Subcutaneous abdominal adipose tissue (tissue), 5 donors: ENCODE measurements at regions not wholly inside any gene's neighbourhood (a gene's known extent, or its start where the extent isn't known, plus 50 kb on each side); places are given as distances from the start of the nearest gene placed in this dataset.
"Not testable (repeated sequence)": the region's sequence is repeated elsewhere in the genome, so short reads cannot be mapped to it uniquely, and the experiment has no call there.

Experiments
- H3K27ac ChIP-seq: one replicate; pipeline ENCODE4 v1.7.0; 2013; ENCODE audit warnings: low read depth, mild to moderate bottlenecking, inconsistent platforms, low read length, moderate library complexity
- H3K27me3 ChIP-seq, 5 donors: one replicate each; pipeline ENCODE4 v1.7.0; 2013; ENCODE audit warnings: low read length in 5 of 5, inconsistent platforms in 1 of 5; ENCODE audit not compliant: control insufficient read depth in 5 of 5, insufficient read depth in 4 of 5
- H3K36me3 ChIP-seq, 5 donors: one replicate each; pipeline ENCODE4 v1.7.0; 2013; ENCODE audit warnings: low read length in 5 of 5; ENCODE audit not compliant: control insufficient read depth in 5 of 5, insufficient read depth in 5 of 5
- H3K4me1 ChIP-seq, 5 donors: one replicate each; pipeline ENCODE4 v1.7.0; 2013; ENCODE audit warnings: low read length in 5 of 5, mild to moderate bottlenecking in 3 of 5, moderate library complexity in 1 of 5; ENCODE audit not compliant: control insufficient read depth in 5 of 5, insufficient read depth in 5 of 5
- H3K4me3 ChIP-seq, 5 donors: one replicate each; pipeline ENCODE4 v1.7.0; 2013; ENCODE audit warnings: low read length in 5 of 5, low read depth in 1 of 5
- H3K9ac ChIP-seq, 5 donors: one replicate each; pipeline ENCODE4 v1.7.0; 2013; ENCODE audit warnings: low read length in 5 of 5, mild to moderate bottlenecking in 4 of 5, moderate library complexity in 3 of 5
- H3K9me3 ChIP-seq, 5 donors: one replicate each; pipeline ENCODE4 v1.7.0; 2013; ENCODE audit warnings: low read length in 5 of 5; ENCODE audit not compliant: control insufficient read depth in 5 of 5
- donor health status: healthy.
- donor health status: healthy.
- donor health status: healthy.
- donor health status: healthy.
- donor health status: healthy.

- H3K36me3 ChIP-seq, result no peaks in the 10 kb centered on the region
- peaks cover 0 to 29% (median 12%) of the 10 kb centered on the region in 5 donors for H3K4me1 ChIP-seq
- no peak overlapping the region for H3K9ac ChIP-seq
- peaks cover 0 to 2% (median 0%) of the 10 kb centered on the region in 5 donors for H3K27me3 ChIP-seq
- H3K9me3 ChIP-seq, result no peaks in the 10 kb centered on the region
- peak overlapping the region; percentile 33 for H3K27ac ChIP-seq
- no peak overlapping the region for H3K4me3 ChIP-seq
These were observed 76.2 kb upstream of the TEX13D start for GRCh38 chrX:124256216-124256615.

DNA sequence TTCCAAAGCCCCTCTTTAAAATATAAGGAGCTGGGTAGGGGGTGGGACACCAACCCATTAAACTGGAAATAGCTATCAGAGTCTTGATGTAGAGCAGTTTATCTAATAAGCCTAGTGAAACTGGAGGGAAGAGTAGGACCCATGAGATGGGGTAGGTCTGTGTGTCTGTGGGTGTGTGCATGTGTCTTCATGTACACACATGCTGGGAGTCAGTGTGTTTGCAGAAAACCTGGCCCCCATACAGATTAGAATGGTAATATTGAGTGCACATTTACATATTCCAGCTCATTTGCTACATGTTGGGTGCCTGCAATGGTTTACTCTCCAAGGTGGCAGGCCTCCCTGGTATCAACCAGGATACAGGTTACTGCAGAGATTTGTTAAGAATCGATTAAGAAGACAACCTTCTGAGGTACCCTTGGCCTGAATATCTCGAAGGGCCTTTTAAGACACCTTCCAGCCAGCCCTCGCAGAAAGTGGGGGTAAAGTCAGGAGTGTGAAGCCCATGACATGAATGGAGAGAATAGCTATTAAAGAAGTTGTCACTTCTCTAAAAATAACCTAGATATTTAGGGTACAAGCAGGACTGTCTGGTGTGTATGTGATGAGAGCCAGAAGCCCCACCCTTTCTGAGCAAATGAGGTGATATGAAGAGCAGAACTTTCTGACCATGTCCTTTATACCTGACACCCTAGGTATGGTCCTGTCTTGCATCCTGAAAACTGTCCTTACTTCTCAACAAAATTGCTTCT is 75.7 kb upstream of the TEX13D start:
- no peaks in the 10 kb centered on the region for H3K36me3 ChIP-seq
- H3K9me3 ChIP-seq, result no peaks in the 10 kb centered on the region
- no peak overlapping the region for H3K9ac ChIP-seq
- H3K4me1 ChIP-seq, result peaks cover 0 to 29% (median 12%) of the 10 kb centered on the region in 5 donors
- H3K4me3 ChIP-seq, result no peak overlapping the region
- peaks cover 0 to 2% (median 0%) of the 10 kb centered on the region in 5 donors for H3K27me3 ChIP-seq
- H3K27ac ChIP-seq, result peak overlapping the region; percentile 33

GRCh38 chrX:124257924-124258702 is 74.3 kb upstream of the TEX13D start:
- H3K9me3 ChIP-seq, result no peaks in the 10 kb centered on the region
- no peaks in the 10 kb centered on the region for H3K36me3 ChIP-seq
- H3K9ac ChIP-seq, result no peak overlapping the region
- peak overlapping the region; percentile 38 for H3K27ac ChIP-seq
- peaks cover 0 to 29% (median 12%) of the 10 kb centered on the region in 5 donors for H3K4me1 ChIP-seq
- H3K4me3 ChIP-seq, result no peak overlapping the region
- H3K27me3 ChIP-seq, result peaks cover 0 to 2% (median 0%) of the 10 kb centered on the region in 5 donors

- Histone ChIP-seq H3K27me3 (no peaks in the 10 kb centered on the region), H3K9me3 (no peaks in the 10 kb centered on the region), H3K4me3 (no peak overlapping the region), H3K4me1 (peaks cover 0 to 29% (median 12%) of the 10 kb centered on the region in 5 donors), H3K36me3 (no peaks in the 10 kb centered on the region), H3K27ac (no peak overlapping the region), H3K9ac (no peak overlapping the region)
These were observed 71.6 kb upstream of the TEX13D start for GRCh38 chrX:124260845-124261244.

DNA sequence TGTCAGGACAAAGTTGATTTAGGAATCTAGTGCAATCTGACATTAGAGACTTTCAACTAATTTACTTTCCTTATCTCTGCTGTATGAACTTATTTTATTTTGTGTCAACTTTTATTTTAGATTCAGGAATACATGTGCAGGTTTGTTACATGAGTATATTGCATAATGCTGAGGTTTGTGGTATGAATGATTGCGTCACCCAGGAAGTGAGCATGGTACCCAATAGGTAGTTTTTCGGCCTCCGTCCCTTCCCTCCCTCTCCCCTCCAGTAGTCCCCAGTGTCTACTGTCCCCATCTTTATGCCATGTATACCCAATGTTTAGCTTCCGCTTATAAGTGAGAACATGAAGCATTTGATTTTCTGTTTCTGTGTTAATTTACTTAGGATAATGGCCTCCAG is 68.7 kb upstream of the TEX13D start:
- H3K4me3 ChIP-seq, result no peak overlapping the region
- peaks cover 0 to 11% (median 0%) of the 10 kb centered on the region in 5 donors for H3K4me1 ChIP-seq
- H3K27me3 ChIP-seq, result peaks cover 0 to 3% (median 0%) of the 10 kb centered on the region in 5 donors
- no peaks in the 10 kb centered on the region for H3K36me3 ChIP-seq
- no peaks in the 10 kb centered on the region for H3K9me3 ChIP-seq
- H3K9ac ChIP-seq, result no peak overlapping the region
- H3K27ac ChIP-seq, result no peak overlapping the region

- H3K9me3 ChIP-seq, result no peaks in the 10 kb centered on the region
- peaks cover 0 to 3% (median 0%) of the 10 kb centered on the region in 5 donors for H3K27me3 ChIP-seq
- no peaks in the 10 kb centered on the region for H3K36me3 ChIP-seq
- peaks cover 0 to 17% (median 6%) of the 10 kb centered on the region in 5 donors for H3K4me1 ChIP-seq
- H3K4me3 ChIP-seq, result no peak overlapping the region
- H3K9ac ChIP-seq, result no peak overlapping the region
- H3K27ac ChIP-seq, result no peak overlapping the region
These were observed 64.4 kb upstream of the TEX13D start for GRCh38 chrX:124268099-124268498.

GRCh38 chrX:124269881-124270280 is 62.6 kb upstream of the TEX13D start:
- Histone ChIP-seq H3K9ac (no peak overlapping the region), H3K9me3 (no peaks in the 10 kb centered on the region), H3K4me1 (peaks cover 0 to 26% (median 12%) of the 10 kb centered on the region in 5 donors), H3K4me3 (no peak overlapping the region), H3K36me3 (no peaks in the 10 kb centered on the region), H3K27ac (no peak overlapping the region), H3K27me3 (peaks cover 0 to 3% (median 0%) of the 10 kb centered on the region in 5 donors)

- not testable (repeated sequence) for H3K27me3 ChIP-seq, H3K27ac ChIP-seq, H3K4me3 ChIP-seq, H3K9me3 ChIP-seq, H3K36me3 ChIP-seq, H3K9ac ChIP-seq
- H3K4me1 ChIP-seq, result peaks cover 0 to 29% (median 20%) of the 10 kb centered on the region in 5 donors
These were observed 60.9 kb upstream of the TEX13D start for GRCh38 chrX:124271599-124271998.

DNA sequence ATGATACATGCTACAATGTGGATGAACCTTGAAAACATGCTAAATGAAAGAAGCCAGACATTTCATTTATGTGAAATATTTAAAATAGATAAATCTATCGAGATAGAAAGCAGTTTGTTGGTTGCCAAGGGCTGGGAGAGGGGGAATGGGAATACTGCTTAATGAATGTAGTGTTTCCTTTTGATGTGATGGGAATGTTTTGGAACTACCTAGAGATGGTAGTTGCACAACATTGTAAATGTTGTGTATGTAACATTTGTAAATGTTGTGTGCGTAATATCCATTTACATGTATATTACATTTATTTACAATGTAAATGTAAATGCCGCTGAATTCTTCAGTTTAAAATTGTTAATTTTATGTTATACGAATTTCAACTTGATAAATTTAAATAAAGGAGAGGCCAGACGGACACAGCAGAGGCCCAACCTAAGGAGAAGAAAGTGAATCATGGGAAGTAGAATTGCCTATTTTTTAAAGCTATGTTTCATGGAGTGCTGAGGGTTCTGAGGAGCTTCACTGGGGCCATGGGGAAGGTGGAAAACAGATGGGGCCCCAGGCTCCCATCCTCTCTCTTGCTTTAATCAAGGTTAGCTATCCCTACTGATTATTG is 60.0 kb upstream of the TEX13D start:
- Histone ChIP-seq H3K9me3 (no peaks in the 10 kb centered on the region), H3K27ac (no peak overlapping the region), H3K4me3 (no peak overlapping the region), H3K9ac (no peak overlapping the region), H3K4me1 (peaks cover 0 to 29% (median 20%) of the 10 kb centered on the region in 5 donors), H3K27me3 (peaks cover 0 to 3% (median 0%) of the 10 kb centered on the region in 5 donors), H3K36me3 (no peaks in the 10 kb centered on the region)
